K562 (cell line): ENCODE measurements at regions not wholly inside any gene's neighbourhood (a gene's known extent, or its start where the extent isn't known, plus 50 kb on each side); places are given as distances from the start of the nearest gene placed in this dataset.

Source experiments
- ATAC-seq: fragments of 200-7000 bp; cut with Tn5 transposase; 3 replicates; pipeline ENCODE4 v1.9.1; 2020; ENCODE audit warnings: moderate library complexity
- BruUV-seq: library from RNA; stranded (reverse); fragments of 400-500 nt; replicated peaks from 2 replicates; lab custom pipeline; 2021; lab: Mats Ljungman, UMichigan
- CTCF ChIA-PET: fragments of 300-600 bp; formaldehyde crosslinking; extraction: SDS; loops from one replicate; lab custom pipeline; 2021; ENCODE audit warnings: low intra/inter-chr PET ratio; lab: Yijun Ruan, JAX
- POLR2A ChIA-PET: fragments of 300-600, 350-650 bp; sonication (Branson Sonifier 250); formaldehyde crosslinking; extraction: SDS; loops from one replicate; lab custom pipeline; 2021; ENCODE audit warnings: antibody characterized with exemption, inconsistent platforms; lab: Yijun Ruan, JAX
- DNase-seq, 4 experiments: peaks; one replicate each; pipeline versions ENCODE4 v3.0.0 to v3.0.0-alpha.2; 2011 to 2018; ENCODE audit warnings: low spot score in 3 of 4, mixed read lengths in 3 of 4; ENCODE audit errors: extremely low read depth in 1 of 4
- FAIRE-seq: peaks from 2 replicates; lab custom pipeline; 2011; peaks lifted over from hg19 to GRCh38; lab: Jason Lieb, UNC
- H2AFZ ChIP-seq: 2 replicates; pipeline ENCODE4 v1.6.0; 2011; ENCODE audit warnings: low read depth, low read length, control low read depth, inconsistent platforms
- H3K27ac ChIP-seq: fragments of 200-600 bp; 3 replicates; pipeline ENCODE4 v1.8.0; 2011; ENCODE audit warnings: low read depth, mild to moderate bottlenecking, control low read depth, inconsistent platforms, low read length, moderate library complexity, mixed read lengths; ENCODE audit errors: extremely low read depth
- H3K27me3 ChIP-seq, 2 experiments: fragments of 300-600 bp in 1 of 2; 2 replicates in 1 of 2; 3 replicates in 1 of 2; pipeline versions ENCODE4 v1.6.0 to v1.8.0; 2011; ENCODE audit warnings: inconsistent platforms in 2 of 2, low read length in 2 of 2, mild to moderate bottlenecking in 1 of 2, mixed read lengths in 1 of 2, moderate library complexity in 1 of 2; ENCODE audit not compliant: control insufficient read depth in 2 of 2, insufficient read depth in 2 of 2
- H3K36me3 ChIP-seq: fragments of 300-600 bp; 3 replicates; pipeline ENCODE4 v1.8.0; 2011; ENCODE audit warnings: mild to moderate bottlenecking, low read length, inconsistent platforms; ENCODE audit not compliant: control insufficient read depth, insufficient read depth
- H3K4me1 ChIP-seq, 2 experiments: fragments of 200-600 bp in 1 of 2; replicated peaks in 1 of 2; 2 replicates in 1 of 2; 3 replicates in 1 of 2; pipeline versions ENCODE4 v1.5.1 to v1.8.0; 2011; ENCODE audit warnings: inconsistent platforms in 2 of 2, low read length in 2 of 2, mild to moderate bottlenecking in 1 of 2, mixed read lengths in 1 of 2, moderate library complexity in 1 of 2; ENCODE audit not compliant: control insufficient read depth in 2 of 2, insufficient read depth in 2 of 2
- H3K4me2 ChIP-seq: 2 replicates; pipeline ENCODE4 v1.6.1; 2011; ENCODE audit warnings: low read length, control low read depth, inconsistent platforms, mixed read lengths; ENCODE audit not compliant: insufficient read depth
- H3K4me3 ChIP-seq: fragments of 200-600 bp; sonication (generic), shearing (Covaris generic); 2 replicates; pipeline ENCODE4 v1.5.1; 2016; ENCODE audit warnings: control low read depth, inconsistent platforms
- H3K79me2 ChIP-seq: fragments of 200-600 bp; 3 replicates; pipeline ENCODE4 v1.8.0; 2011; ENCODE audit warnings: low read length, inconsistent platforms; ENCODE audit not compliant: control insufficient read depth, insufficient read depth
- H3K9ac ChIP-seq, 2 experiments: 2 replicates each; pipeline versions ENCODE4 v1.6.0 to v1.6.1; 2011; ENCODE audit warnings: low read depth in 2 of 2, low read length in 2 of 2, control low read depth in 1 of 2, inconsistent platforms in 1 of 2, mild to moderate bottlenecking in 1 of 2, mixed read lengths in 1 of 2; ENCODE audit not compliant: insufficient read depth in 1 of 2
- H3K9me1 ChIP-seq: one replicate; pipeline ENCODE4 v1.6.0; 2011; ENCODE audit warnings: inconsistent platforms, mild to moderate bottlenecking, low read length, moderate library complexity; ENCODE audit not compliant: control insufficient read depth, insufficient read depth
- H3K9me3 ChIP-seq: replicated peaks from 2 replicates; pipeline ENCODE4 v1.5.1; 2011; ENCODE audit warnings: low read depth, low read length, inconsistent platforms; ENCODE audit not compliant: control insufficient read depth, insufficient read depth
- H4K20me1 ChIP-seq: replicated peaks from 2 replicates; pipeline ENCODE4 v1.6.1; 2011; ENCODE audit warnings: low read length, inconsistent platforms, mixed read lengths; ENCODE audit not compliant: control insufficient read depth, insufficient read depth
- BACH1 ChIP-seq: fragments of 200-800 bp; sonication (Bioruptor generic); IDR thresholded peaks from 2 replicates; pipeline ENCODE4 v1.6.1; 2016; ENCODE audit warnings: missing genetic modification characterization, missing compliant biosample characterization
- CHAMP1 ChIP-seq: fragments of 450-650 bp; IDR thresholded peaks from 2 replicates; pipeline ENCODE4 v1.6.1; 2016; ENCODE audit warnings: mild to moderate bottlenecking
- KHSRP ChIP-seq: fragments of 450-650 bp; IDR thresholded peaks from 2 replicates; pipeline ENCODE4 v1.6.1; 2017
- MAFG ChIP-seq: fragments of 450-650 bp; conservative IDR thresholded peaks from 2 replicates; pipeline ENCODE4 v1.6.1; 2016; ENCODE audit warnings: missing genetic modification characterization, missing compliant biosample characterization
- MXI1 ChIP-seq: IDR thresholded peaks from 2 replicates; pipeline ENCODE4 v1.6.1; 2011; ENCODE audit warnings: low read depth, mild to moderate bottlenecking, improper control_type of control experiment, low read length
- NFRKB ChIP-seq: fragments of 450-650 bp; IDR thresholded peaks from 2 replicates; pipeline ENCODE4 v1.6.1; 2016; ENCODE audit warnings: low read depth
- NR2F6 ChIP-seq: fragments of 450-650 bp; formaldehyde crosslinking; IDR thresholded peaks from 2 replicates; pipeline ENCODE4 v1.4.0; 2020; ENCODE audit warnings: mild to moderate bottlenecking
- PCBP1 ChIP-seq: fragments of 200-400 bp; formaldehyde crosslinking; IDR thresholded peaks from 2 replicates; pipeline ENCODE4 v1.6.1; 2018; ENCODE audit warnings: mild to moderate bottlenecking, low read depth, low read length; ENCODE audit not compliant: poor library complexity, severe bottlenecking
- PHF8 ChIP-seq: fragments of 200-600 bp; sonication (generic); IDR thresholded peaks from 2 replicates; pipeline ENCODE4 v1.6.1; 2012; ENCODE audit warnings: mixed run types, mild to moderate bottlenecking, inconsistent platforms, low read length, moderate library complexity, borderline replicate concordance
- TCF15 ChIP-seq: fragments of 250-450 bp; sonication (Bioruptor Pico); IDR thresholded peaks from 2 replicates; pipeline ENCODE4 v1.8.0; 2022; ENCODE audit warnings: moderate library complexity, mild to moderate bottlenecking, inconsistent platforms
- U2AF2 ChIP-seq: fragments of 200-400 bp; formaldehyde crosslinking; optimal IDR thresholded peaks from 2 replicates; pipeline ENCODE3; 2017; ENCODE audit warnings: low read depth, mild to moderate bottlenecking, low read length
- XRCC4 ChIP-seq: IDR thresholded peaks from one replicate; pipeline ENCODE4 v1.6.1; 2011; ENCODE audit not compliant: insufficient read depth, insufficient read length; ENCODE audit errors: extremely low read depth
- XRCC5 ChIP-seq: fragments of 200-400 bp; formaldehyde crosslinking; IDR thresholded peaks from 2 replicates; pipeline ENCODE4 v1.6.1; 2017; ENCODE audit warnings: low read depth, mild to moderate bottlenecking, low read length
- ZNF280B ChIP-seq: fragments of 250-450 bp; sonication (Bioruptor Pico); IDR thresholded peaks from 2 replicates; pipeline ENCODE4 v1.5.1; 2021; ENCODE audit warnings: mild to moderate bottlenecking
- WGBS: fragments of 100-300 bp; shearing (Covaris generic); methylation state at CpG from one replicate; pipeline ENCODE4 v1.1.6; 2016; ENCODE audit warnings: low coverage, mixed read lengths; ENCODE audit not compliant: insufficient coverage; ENCODE audit errors: missing lambda C conversion rate; 5-methylcytosine and 5-hydroxymethylcytosine counted together
- in situ Hi-C: fragments of 300-500 bp; cut with MboI; formaldehyde crosslinking; loops from 4 replicates; pipeline ENCODE4 v1.15.0; 2018; ENCODE audit warnings: inconsistent platforms, mixed read lengths
- intact Hi-C: fragments of 100-400 bp; cut with micrococcal nuclease; formaldehyde crosslinking; loops from 2 replicates; pipeline ENCODE4 v1.14.2; 2022

- intact Hi-C loops (no loop called here), in situ Hi-C loops (no loop called here)
- no peaks in the 10 kb centered on the region; the same call in 1 of the 2 replicates for H3K9me3 ChIP-seq
- no peak overlapping the region for H3K4me3 ChIP-seq
- no peak for ATAC-seq
- H2AFZ ChIP-seq: no peak overlapping the region
- no peak for FAIRE-seq
- no peak for DNase-seq
- 3% methylated on average over 3 of the region's 3 CpGs for WGBS
- TF ChIP-seq KHSRP: no peak
- TF ChIP-seq NR2F6: no peak
- TF ChIP-seq MXI1: no peak
- no peak for TF ChIP-seq NFRKB
- no peak for TF ChIP-seq PHF8
- no peak for TF ChIP-seq XRCC4
- TF ChIP-seq ZNF280B (CRISPR knock-in tag): no peak
- ChIA-PET CTCF (no interaction called here), POLR2A (no interaction called here)
- no peaks in the 10 kb centered on the region for H3K4me1 ChIP-seq
- no peak overlapping the region for H3K4me2 ChIP-seq
- no peaks in the 10 kb centered on the region for H3K36me3 ChIP-seq
- H3K9me1 ChIP-seq: no peaks in the 10 kb centered on the region
- BruUV-seq: no TSS peak
- no peak overlapping the region for H3K27ac ChIP-seq
- no peaks in the 10 kb centered on the region for H3K27me3 ChIP-seq
- no peak overlapping the region for H3K9ac ChIP-seq
- no peaks in the 10 kb centered on the region for H3K79me2 ChIP-seq
- H4K20me1 ChIP-seq: no peaks in the 10 kb centered on the region
These were observed 495.2 kb upstream of the IGFBP7 start for GRCh38 chr4:57605376-57605775.

- Histone ChIP-seq H3K27ac (no peak overlapping the region), H3K4me3 (no peak overlapping the region), H3K9me1 (no peaks in the 10 kb centered on the region), H3K36me3 (no peaks in the 10 kb centered on the region), H4K20me1 (no peaks in the 10 kb centered on the region), H3K79me2 (no peaks in the 10 kb centered on the region), H3K27me3 (no peaks in the 10 kb centered on the region), H3K9me3 (no peaks in the 10 kb centered on the region; the same call in 1 of the 2 replicates), H3K4me1 (no peaks in the 10 kb centered on the region), H3K9ac (no peak overlapping the region), H3K4me2 (no peak overlapping the region), H2AFZ (no peak overlapping the region)
- CTCF ChIA-PET: no interaction called here
- intact Hi-C loops (no loop called here), in situ Hi-C loops (no loop called here)
- FAIRE-seq (no peak), DNase-seq (no peak), ATAC-seq (no peak)
- BruUV-seq: no TSS peak
- 0% methylated on average over 1 of the region's 1 CpG for WGBS
- POLR2A ChIA-PET: no interaction called here
- TF ChIP-seq XRCC5 (no peak), CHAMP1 (no peak), TCF15 (CRISPR knock-in tag) (no peak), U2AF2 (no peak), BACH1 (tag) (no peak), XRCC4 (no peak), MAFG (tag) (no peak), PCBP1 (no peak)
These were observed 492.0 kb upstream of the IGFBP7 start for GRCh38 chr4:57602141-57602540.
